Omental fat pad (tissue), 3 donors: ENCODE measurements at regions not wholly inside any gene's neighbourhood (a gene's known extent, or its start where the extent isn't known, plus 50 kb on each side); places are given as distances from the start of the nearest gene placed in this dataset.

Experiments
- ATAC-seq: fragments of 150-250 bp; one replicate; pipeline ENCODE4 v1.9.1; 2016; ENCODE audit warnings: mild to moderate bottlenecking, moderate library complexity; ENCODE audit not compliant: low FRiP score
- DNase-seq: peaks from one replicate; pipeline ENCODE4 v3.0.0-alpha.2; 2019; ENCODE audit warnings: low spot score
- TF ChIP-seq, protein P1 (sequence below), 3 donors: fragments of 450-650 bp; IDR thresholded peaks; one replicate each; pipeline ENCODE4 v1.5.1; 2016 to 2017; ENCODE audit warnings: antibody characterized with exemption in 3 of 3, mild to moderate bottlenecking in 3 of 3, moderate library complexity in 2 of 3

DNA sequence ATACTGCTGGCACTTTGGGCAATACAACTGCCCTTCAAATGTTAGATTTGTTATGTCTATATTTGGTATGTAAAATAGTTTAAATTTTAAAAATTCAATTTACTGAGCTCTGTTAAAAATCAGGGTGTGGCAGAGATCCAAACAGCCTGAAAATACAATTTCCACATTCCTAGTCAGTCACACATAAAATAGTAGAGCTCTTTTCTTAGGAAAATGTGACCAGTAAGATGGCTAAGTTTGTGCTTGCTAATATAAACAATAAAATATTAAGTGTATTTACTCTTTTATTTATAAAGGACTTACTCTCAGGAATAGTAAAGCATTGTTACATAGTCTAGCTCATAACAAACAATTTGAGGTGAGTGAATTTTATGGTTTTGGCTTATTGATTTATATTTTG lies 200.2 kb downstream of the DKK2 start:
- no peak for ATAC-seq
- TF ChIP-seq, protein P1, sequence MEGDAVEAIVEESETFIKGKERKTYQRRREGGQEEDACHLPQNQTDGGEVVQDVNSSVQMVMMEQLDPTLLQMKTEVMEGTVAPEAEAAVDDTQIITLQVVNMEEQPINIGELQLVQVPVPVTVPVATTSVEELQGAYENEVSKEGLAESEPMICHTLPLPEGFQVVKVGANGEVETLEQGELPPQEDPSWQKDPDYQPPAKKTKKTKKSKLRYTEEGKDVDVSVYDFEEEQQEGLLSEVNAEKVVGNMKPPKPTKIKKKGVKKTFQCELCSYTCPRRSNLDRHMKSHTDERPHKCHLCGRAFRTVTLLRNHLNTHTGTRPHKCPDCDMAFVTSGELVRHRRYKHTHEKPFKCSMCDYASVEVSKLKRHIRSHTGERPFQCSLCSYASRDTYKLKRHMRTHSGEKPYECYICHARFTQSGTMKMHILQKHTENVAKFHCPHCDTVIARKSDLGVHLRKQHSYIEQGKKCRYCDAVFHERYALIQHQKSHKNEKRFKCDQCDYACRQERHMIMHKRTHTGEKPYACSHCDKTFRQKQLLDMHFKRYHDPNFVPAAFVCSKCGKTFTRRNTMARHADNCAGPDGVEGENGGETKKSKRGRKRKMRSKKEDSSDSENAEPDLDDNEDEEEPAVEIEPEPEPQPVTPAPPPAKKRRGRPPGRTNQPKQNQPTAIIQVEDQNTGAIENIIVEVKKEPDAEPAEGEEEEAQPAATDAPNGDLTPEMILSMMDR (IDR thresholded peaks at IDR 0.05), result no peak
- DNase-seq, result no peak

DNA sequence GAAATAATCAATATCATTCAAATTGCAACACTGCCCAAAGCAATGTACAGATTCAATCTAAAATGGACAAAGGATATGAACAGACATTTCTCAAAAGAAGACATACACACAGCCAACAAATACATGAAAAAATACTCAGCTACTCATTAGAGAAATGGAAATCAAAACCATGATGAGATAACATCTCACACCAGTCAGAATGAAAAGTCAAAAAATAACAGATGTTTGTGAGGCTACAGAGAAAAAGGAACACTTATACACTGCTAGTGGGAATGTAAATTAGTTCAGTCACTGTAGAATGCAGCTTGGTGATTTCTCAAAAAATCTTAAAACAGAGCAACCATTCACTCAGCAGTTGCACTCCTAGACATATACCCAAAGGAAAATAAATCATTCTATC lies 205.2 kb downstream of the DKK2 start:
- ATAC-seq (no peak), DNase-seq (no peak)
- TF ChIP-seq, protein P1 (IDR thresholded peaks at IDR 0.05), result no peak

DNA sequence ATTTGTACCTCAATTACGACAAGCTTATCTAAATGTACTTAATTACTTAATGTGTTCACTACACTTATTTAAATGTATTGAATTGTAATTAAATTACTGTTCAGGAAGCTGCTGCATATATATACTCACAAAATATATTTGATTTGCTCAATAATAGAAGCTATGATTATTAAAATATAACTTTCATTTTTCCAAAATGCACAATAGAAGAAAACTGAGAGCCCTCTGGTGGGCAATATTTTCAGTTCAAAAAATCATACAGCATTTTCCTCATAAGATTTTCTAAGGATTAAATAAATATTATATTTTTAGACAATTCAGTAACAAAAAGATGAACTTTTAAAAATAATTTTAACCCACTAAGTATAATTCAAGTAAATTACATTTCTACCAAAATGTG lies 217.3 kb downstream of the DKK2 start:
- TF ChIP-seq, protein P1 (IDR thresholded peaks at IDR 0.05), result no peak
- ATAC-seq (no peak), DNase-seq (no peak)

DNA sequence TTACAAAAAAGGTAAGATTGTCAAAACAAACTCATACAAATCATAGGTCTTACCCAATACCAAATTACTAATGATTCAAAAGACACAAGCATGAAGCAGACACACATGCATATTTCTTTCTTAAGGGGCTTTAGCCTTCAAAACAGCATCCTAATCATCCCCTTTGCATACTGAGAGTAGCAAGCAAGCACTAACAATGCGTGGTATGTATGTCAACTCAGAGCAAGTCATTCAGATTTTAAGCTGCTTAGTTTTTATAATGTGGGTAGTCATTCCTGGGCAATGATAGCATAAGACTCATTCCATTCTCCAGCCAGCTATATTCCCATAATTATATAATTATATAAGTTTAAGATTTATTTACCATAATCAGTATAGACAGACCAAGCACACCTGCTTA lies 219.6 kb downstream of the DKK2 start:
- ATAC-seq (no peak), DNase-seq (no peak)
- TF ChIP-seq, protein P1 (IDR thresholded peaks at IDR 0.05), result no peak

DNA sequence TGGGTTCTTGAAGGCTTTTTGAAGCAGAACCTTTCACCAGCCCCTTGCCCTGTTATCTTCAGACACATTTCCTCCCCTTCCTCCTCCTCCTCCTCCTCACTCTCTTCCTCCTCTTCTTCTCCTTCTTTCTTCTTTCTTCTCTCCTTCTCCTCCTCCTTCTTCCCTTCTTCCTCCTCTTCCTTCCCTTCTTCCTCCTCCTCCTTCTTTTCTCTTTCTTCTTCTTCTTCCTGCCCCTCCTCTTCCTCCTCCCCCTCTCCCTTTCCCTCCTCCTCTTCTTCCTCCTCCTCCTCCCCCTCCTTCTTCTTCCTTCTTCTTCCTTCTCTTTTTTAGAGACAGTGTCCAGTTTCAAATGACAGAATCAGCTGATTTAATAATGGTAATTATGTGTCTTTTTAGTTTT lies 226.0 kb downstream of the DKK2 start:
- no peak for ATAC-seq
- TF ChIP-seq, protein P1 (IDR thresholded peaks at IDR 0.05), result no peak
- no peak for DNase-seq

DNA sequence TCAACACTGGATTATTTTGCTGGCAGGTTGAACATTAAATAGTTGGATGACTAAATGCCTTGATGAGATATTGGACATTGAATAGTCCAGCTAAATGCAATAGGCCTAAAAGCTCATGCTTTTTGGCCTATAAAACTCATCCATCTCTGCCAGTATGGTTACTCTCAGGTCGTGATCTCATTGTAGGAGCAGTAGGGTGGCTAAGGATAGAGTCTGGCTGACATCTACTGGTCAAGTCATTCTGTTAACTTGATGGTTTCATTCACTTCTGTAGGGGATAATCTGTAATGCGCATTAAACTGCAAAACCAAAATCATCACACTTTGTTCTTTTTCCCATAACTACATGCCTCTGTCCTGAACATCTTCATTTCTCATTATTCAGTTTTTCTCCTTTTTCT lies 227.0 kb downstream of the DKK2 start:
- TF ChIP-seq, protein P1 (IDR thresholded peaks at IDR 0.05), result no peak
- ATAC-seq (no peak), DNase-seq (no peak)

DNA sequence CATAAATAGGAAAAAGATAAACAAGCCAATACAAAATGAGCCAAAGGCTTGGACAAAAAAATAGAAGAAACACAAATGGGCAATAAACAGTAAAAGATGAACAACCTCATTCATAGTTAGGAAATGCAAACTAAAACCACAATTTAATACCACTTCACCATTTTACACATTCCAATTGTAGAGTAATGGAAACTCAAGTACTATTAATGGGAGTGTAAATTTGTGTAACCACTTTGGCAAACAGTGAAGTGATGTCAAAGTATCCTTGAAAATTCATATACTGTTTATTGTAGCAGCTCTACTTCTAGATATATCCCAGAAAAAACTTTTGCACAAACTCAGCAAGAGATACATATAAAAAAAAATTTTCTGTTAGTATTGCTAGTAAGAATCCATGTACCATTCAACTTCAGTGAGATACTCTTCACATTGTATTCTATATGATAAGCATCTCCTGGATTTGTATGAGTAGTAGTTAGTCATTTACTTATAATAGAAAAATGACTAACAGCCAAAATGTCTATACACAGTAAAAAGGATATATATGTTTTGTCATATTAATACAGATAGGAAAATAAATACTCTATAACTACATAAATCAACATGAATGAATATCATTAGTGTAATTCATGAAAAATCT lies 229.8 kb downstream of the DKK2 start:
- no peak for DNase-seq
- TF ChIP-seq, protein P1 (IDR thresholded peaks at IDR 0.05), result no peak
- no peak for ATAC-seq
